ENCODE measurements at regions not wholly inside any gene's neighbourhood (a gene's known extent, or its start where the extent isn't known, plus 50 kb on each side); places are given as distances from the start of the nearest gene placed in this dataset. TPM values are rescaled to one million over a fixed set of nuclear protein-coding genes. Genes with fewer than 3 reads are reported as not detected.

DNA sequence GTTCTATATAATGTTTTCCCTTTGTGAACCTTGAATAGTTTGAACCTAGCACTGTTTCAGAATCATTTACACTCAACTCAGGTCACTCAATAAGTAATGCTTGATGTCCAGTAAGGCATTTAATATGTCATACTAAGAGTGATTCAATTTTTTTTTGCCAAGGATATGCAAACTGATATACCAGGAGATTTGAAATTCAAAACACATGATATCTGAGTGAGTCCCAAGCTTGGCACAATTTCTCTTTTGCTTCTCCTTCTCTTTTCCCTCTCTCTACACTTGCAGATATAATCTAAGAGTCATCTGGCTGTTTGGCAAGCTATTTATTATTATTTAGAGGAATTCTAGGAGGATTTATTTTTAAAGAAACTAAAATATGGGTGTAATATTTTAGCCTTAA, 61.6 kb upstream of the SPAG17 start:
- peak; percentile 5 for DNase-seq

DNA sequence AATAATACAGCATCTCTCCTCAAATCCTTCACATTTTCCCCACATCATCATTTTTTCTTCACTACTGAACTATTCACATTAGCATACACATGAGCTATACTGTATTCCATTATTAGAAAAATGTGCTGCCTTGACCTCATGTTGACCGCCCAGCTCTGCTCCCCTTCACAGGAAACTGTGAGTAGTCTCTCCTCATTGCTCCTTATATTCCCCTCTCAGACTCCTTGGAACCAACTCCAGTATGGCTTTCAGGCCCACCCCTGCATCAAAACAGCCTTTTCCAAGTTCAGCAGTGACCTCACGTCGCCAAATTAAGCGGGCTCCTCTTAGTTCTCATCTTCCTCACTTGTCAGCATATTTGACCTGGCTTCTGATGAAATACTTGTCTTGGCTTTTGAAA, 59.2 kb upstream of the SPAG17 start:
- peak; percentile 45 for DNase-seq

DNA sequence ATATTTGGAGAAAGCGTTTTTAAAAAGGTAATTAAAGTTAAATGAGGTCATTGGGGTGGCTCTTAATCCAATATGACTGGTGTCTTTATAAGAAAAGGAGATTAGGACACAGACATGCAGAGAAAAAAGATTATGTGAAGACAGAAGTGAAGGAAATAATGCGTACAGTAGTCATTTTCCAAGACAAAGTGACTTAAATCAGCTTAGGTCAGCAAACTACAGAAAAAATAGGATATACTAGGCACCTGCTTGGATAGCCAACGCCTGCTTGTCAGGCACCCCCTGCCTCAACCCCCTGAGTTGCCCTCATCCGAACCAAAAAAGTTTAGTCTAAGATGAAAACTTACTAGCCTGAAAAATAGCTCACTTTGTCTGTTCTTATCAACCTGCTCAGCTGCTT, 58.2 kb upstream of the SPAG17 start:
- no peak for DNase-seq

Small RNAs in the stretch of these regions (small RNA-seq; reads per million reads assigned to genes)
- not detected for gene RNA5SP56 (ENCODE audit: low replicate concordance)
